ENCODE measurements at regions not wholly inside any gene's neighbourhood (a gene's known extent, or its start where the extent isn't known, plus 50 kb on each side); places are given as distances from the start of the nearest gene placed in this dataset.

GRCh38 chr6:105786890-105787655 is 299.1 kb upstream of the PRDM1 start:
- no peak for DNase-seq

GRCh38 chr6:105786449-105786848 is 299.7 kb upstream of the PRDM1 start:
- DNase-seq = no peak

- peak; percentile 68 for DNase-seq
Measured at GRCh38 chr6:105785066-105785811, 300.9 kb upstream of the PRDM1 start.

GRCh38 chr6:105784179-105784578 is 302.0 kb upstream of the PRDM1 start:
- DNase-seq = no peak

GRCh38 chr6:105783333-105783935 is 302.7 kb upstream of the PRDM1 start:
- DNase-seq = peak; percentile 64

GRCh38 chr6:105781915-105782314 is 304.2 kb upstream of the PRDM1 start:
- no peak for DNase-seq

- no peak for DNase-seq
Measured at GRCh38 chr6:105781248-105781647, 304.9 kb upstream of the PRDM1 start.

GRCh38 chr6:105780146-105780860 is 305.8 kb upstream of the PRDM1 start:
- no peak for DNase-seq

- DNase-seq = no peak
Measured at GRCh38 chr6:105779110-105779509, 307.0 kb upstream of the PRDM1 start.

- DNase-seq = no peak
Measured at GRCh38 chr6:105775095-105775494, 311.0 kb upstream of the PRDM1 start.

- DNase-seq = no peak
Measured at GRCh38 chr6:105774247-105774646, 311.9 kb upstream of the PRDM1 start.

GRCh38 chr6:105771313-105771970 is 314.7 kb upstream of the PRDM1 start:
- DNase-seq = no peak

- peak; percentile 16 for DNase-seq
Measured at GRCh38 chr6:105769987-105770386, 316.1 kb upstream of the PRDM1 start.

- DNase-seq = no peak
Measured at GRCh38 chr6:105769197-105769596, 316.9 kb upstream of the PRDM1 start.

GRCh38 chr6:105767541-105767940 is 318.6 kb upstream of the PRDM1 start:
- no peak for DNase-seq

- DNase-seq = no peak
Measured at GRCh38 chr6:105765239-105765638, 320.9 kb upstream of the PRDM1 start.

- no peak for DNase-seq
Measured at GRCh38 chr6:105764315-105764714, 321.8 kb upstream of the PRDM1 start.

GRCh38 chr6:105763866-105764265 is 322.3 kb upstream of the PRDM1 start:
- no peak for DNase-seq

GRCh38 chr6:105760746-105761145 is 325.4 kb upstream of the PRDM1 start:
- no peak for DNase-seq

- DNase-seq = peak; percentile 65
Measured at GRCh38 chr6:105759946-105760345, 326.2 kb upstream of the PRDM1 start.

GRCh38 chr6:105759015-105759414 is 327.1 kb upstream of the PRDM1 start:
- DNase-seq = no peak

- DNase-seq = no peak
Measured at GRCh38 chr6:105757512-105758200, 328.5 kb upstream of the PRDM1 start.

Measured in suppressor macrophage treated with lipopolysaccharide for 4 hours (primary cell).